HepG2 (cell line): ENCODE measurements at regions not wholly inside any gene's neighbourhood (a gene's known extent, or its start where the extent isn't known, plus 50 kb on each side); places are given as distances from the start of the nearest gene placed in this dataset.

ENCODE experiments used
- ATAC-seq: fragments of 200-7000 bp; cut with Tn5 transposase; 3 replicates; pipeline ENCODE4 v1.9.1; 2020; ENCODE audit warnings: mild to moderate bottlenecking, moderate library complexity
- BruUV-seq: library from RNA; stranded (reverse); fragments of 400-500 nt; replicated peaks from 2 replicates; lab custom pipeline; 2021; lab: Mats Ljungman, UMichigan
- CTCF ChIA-PET: fragments of 300-600 bp; formaldehyde crosslinking; extraction: SDS; loops from one replicate; lab custom pipeline; 2021; ENCODE audit warnings: low total read pairs, inconsistent platforms, low intra/inter-chr PET ratio; lab: Yijun Ruan, JAX
- POLR2A ChIA-PET: fragments of 350-600 bp; sonication (Branson Sonifier 250); formaldehyde crosslinking; loops from one replicate; lab custom pipeline; 2020; ENCODE audit warnings: antibody characterized with exemption, inconsistent platforms; lab: Yijun Ruan, JAX
- DNase-seq: peaks from one replicate; pipeline ENCODE4 v3.0.0-alpha.2; 2015; ENCODE audit warnings: low spot score
- FAIRE-seq: peaks from 3 replicates; lab custom pipeline; 2011; peaks lifted over from hg19 to GRCh38; lab: Jason Lieb, UNC
- H2AFZ ChIP-seq: one replicate; pipeline ENCODE4 v1.6.1; 2011; ENCODE audit warnings: low read length, inconsistent platforms
- H3K27ac ChIP-seq: fragments of 300-600 bp; 3 replicates; pipeline ENCODE4 v1.8.0; 2011; ENCODE audit warnings: mixed run types, mild to moderate bottlenecking, mixed read lengths, low read length, inconsistent platforms; ENCODE audit not compliant: insufficient read depth; ENCODE audit errors: extremely low read length
- H3K27me3 ChIP-seq, 2 experiments: fragments of 200-600 bp in 1 of 2; 2 replicates in 1 of 2; 3 replicates in 1 of 2; pipeline versions ENCODE4 v1.6.0 to v1.8.0; 2011; ENCODE audit warnings: low read length in 2 of 2, mild to moderate bottlenecking in 2 of 2, moderate library complexity in 2 of 2, inconsistent platforms in 1 of 2; ENCODE audit not compliant: insufficient read depth in 2 of 2, control insufficient read depth in 1 of 2
- H3K36me3 ChIP-seq, 2 experiments: fragments of 200-600 bp in 1 of 2; replicated peaks in 1 of 2; 2 replicates in 1 of 2; 3 replicates in 1 of 2; pipeline versions ENCODE4 v1.5.1 to v1.8.0; 2011; ENCODE audit warnings: low read length in 2 of 2, inconsistent platforms in 1 of 2; ENCODE audit not compliant: insufficient read depth in 2 of 2, control insufficient read depth in 1 of 2
- H3K4me1 ChIP-seq: 2 replicates; pipeline ENCODE4 v1.5.1; 2012; ENCODE audit warnings: low read length, inconsistent platforms; ENCODE audit not compliant: insufficient read depth
- H3K4me2 ChIP-seq: 2 replicates; pipeline ENCODE4 v1.6.0; 2011; ENCODE audit warnings: low read depth, low read length, inconsistent platforms
- H3K4me3 ChIP-seq, 3 experiments: fragments of 200-600 bp in 1 of 3; sonication (generic), shearing (Covaris generic) in 1 of 3; replicated peaks in 1 of 3; 2 replicates each; pipeline ENCODE4 v1.5.1; 2011 to 2016; ENCODE audit warnings: low read length in 3 of 3, inconsistent platforms in 2 of 3, low read depth in 2 of 3, mild to moderate bottlenecking in 2 of 3, control low read depth in 1 of 3, mixed read lengths in 1 of 3; ENCODE audit not compliant: insufficient read depth in 1 of 3
- H3K79me2 ChIP-seq: one replicate; pipeline ENCODE4 v1.6.1; 2011; ENCODE audit warnings: low read length, inconsistent platforms; ENCODE audit not compliant: insufficient read depth
- H3K9ac ChIP-seq: 2 replicates; pipeline ENCODE4 v1.6.0; 2011; ENCODE audit warnings: mild to moderate bottlenecking, low read depth, low read length, inconsistent platforms; ENCODE audit not compliant: insufficient read depth
- H3K9me3 ChIP-seq: 2 replicates; pipeline ENCODE4 v1.5.1; 2012; ENCODE audit warnings: mild to moderate bottlenecking, low read length
- H4K20me1 ChIP-seq: 2 replicates; pipeline ENCODE4 v1.6.0; 2011; ENCODE audit warnings: inconsistent platforms, mild to moderate bottlenecking, low read length, moderate library complexity; ENCODE audit not compliant: insufficient read depth
- ESRRA ChIP-seq: sonication (generic); formaldehyde crosslinking; IDR thresholded peaks from 2 replicates; pipeline ENCODE4 v1.5.1; 2020; ENCODE audit warnings: mild to moderate bottlenecking, low read depth, missing genetic modification reagents
- HNF4G ChIP-seq, 2 experiments: sonication (generic) in 1 of 2; formaldehyde crosslinking in 1 of 2; IDR thresholded peaks; 2 replicates each; pipeline versions ENCODE4 v1.4.0 to v1.6.1; 2011 to 2020; ENCODE audit warnings: borderline replicate concordance in 2 of 2, low read depth in 2 of 2, mild to moderate bottlenecking in 2 of 2, low read length in 1 of 2, missing genetic modification reagents in 1 of 2, moderate library complexity in 1 of 2
- IRF1 ChIP-seq: sonication (generic); formaldehyde crosslinking; IDR thresholded peaks from 2 replicates; pipeline ENCODE4 v1.4.0; 2020; ENCODE audit warnings: low read depth, mild to moderate bottlenecking, missing genetic modification reagents
- IRF9 ChIP-seq: sonication (generic); formaldehyde crosslinking; IDR thresholded peaks from 2 replicates; pipeline ENCODE4 v1.8.0; 2022; ENCODE audit warnings: missing genetic modification reagents, mild to moderate bottlenecking, borderline replicate concordance
- SNAPC2 ChIP-seq: sonication (generic); formaldehyde crosslinking; IDR thresholded peaks from 2 replicates; pipeline ENCODE4 v1.8.1; 2022; ENCODE audit warnings: mild to moderate bottlenecking, missing genetic modification reagents
- ZNF180 ChIP-seq: sonication (generic); formaldehyde crosslinking; IDR thresholded peaks from 2 replicates; pipeline ENCODE4 v1.4.0; 2020; ENCODE audit warnings: low read depth, missing genetic modification reagents, borderline replicate concordance
- ZZZ3 ChIP-seq: sonication (generic); formaldehyde crosslinking; IDR thresholded peaks from 2 replicates; pipeline ENCODE4 v1.4.0; 2020; ENCODE audit warnings: missing genetic modification reagents, mild to moderate bottlenecking, borderline replicate concordance
- WGBS: methylation state at CpG from one replicate; pipeline ENCODE4 v1.1.6; 2017; ENCODE audit warnings: low lambda C conversion rate; 5-methylcytosine and 5-hydroxymethylcytosine counted together
- in situ Hi-C: cut with HindIII; loops from 2 replicates; pipeline ENCODE4 v1.10.0; 2017; ENCODE audit warnings: low pct_unique_long_range_greater_than_20kb; ENCODE audit not compliant: extremely low pct_ligation_motif_present
- intact Hi-C: fragments of 100-400 bp; cut with micrococcal nuclease; formaldehyde crosslinking; loops from one replicate; pipeline ENCODE4 v1.10.0; 2022; ENCODE audit not compliant: unreplicated experiment
- TF ChIP-seq, protein P1 (sequence below): sonication (generic); formaldehyde crosslinking; IDR thresholded peaks from 2 replicates; pipeline ENCODE4 v1.9.0; 2021; ENCODE audit warnings: missing genetic modification reagents, borderline replicate concordance
- TF ChIP-seq, protein P2 (sequence below): sonication (generic); formaldehyde crosslinking; IDR thresholded peaks from 2 replicates; pipeline ENCODE4 v1.4.0; 2020; ENCODE audit warnings: missing genetic modification reagents, borderline replicate concordance

GRCh38 chr2:16028644-16029043, 88.3 kb downstream of the MYCN start:
- in situ Hi-C loops, result no loop called here
- CTCF ChIA-PET, result no interaction called here
- Histone ChIP-seq H3K36me3 (no peaks in the 10 kb centered on the region), H3K9me3 (no peaks in the 10 kb centered on the region), H3K4me3 (no peak overlapping the region), H3K4me1 (peaks cover 20% of the 10 kb centered on the region), H3K9ac (no peak overlapping the region), H4K20me1 (no peaks in the 10 kb centered on the region), H3K4me2 (no peak overlapping the region), H3K79me2 (no peaks in the 10 kb centered on the region), H3K27ac (no peak overlapping the region), H3K27me3 (peaks cover 2 to 27% of the 10 kb centered on the region in 2 experiments; a peak in 3 of 5 replicates), H2AFZ (no peak overlapping the region)
- WGBS, result 66% methylated on average over 8 of the region's 8 CpGs
- POLR2A ChIA-PET, result no interaction called here
- TF ChIP-seq IRF1 (no peak), ZNF180 (no peak), IRF9 (CRISPR knock-in tag) (no peak), ZZZ3 (no peak), SNAPC2 (CRISPR knock-in tag) (no peak), ESRRA (CRISPR knock-in tag) (no peak), HNF4G (IDR thresholded peaks at IDR 0.05; ENCODE audit: borderline replicate concordance, low read depth, low read length) (no peak), HNF4G (CRISPR knock-in tag; IDR thresholded peaks at IDR 0.05; ENCODE audit: borderline replicate concordance, low read depth) (no peak)
- TF ChIP-seq, protein P1, sequence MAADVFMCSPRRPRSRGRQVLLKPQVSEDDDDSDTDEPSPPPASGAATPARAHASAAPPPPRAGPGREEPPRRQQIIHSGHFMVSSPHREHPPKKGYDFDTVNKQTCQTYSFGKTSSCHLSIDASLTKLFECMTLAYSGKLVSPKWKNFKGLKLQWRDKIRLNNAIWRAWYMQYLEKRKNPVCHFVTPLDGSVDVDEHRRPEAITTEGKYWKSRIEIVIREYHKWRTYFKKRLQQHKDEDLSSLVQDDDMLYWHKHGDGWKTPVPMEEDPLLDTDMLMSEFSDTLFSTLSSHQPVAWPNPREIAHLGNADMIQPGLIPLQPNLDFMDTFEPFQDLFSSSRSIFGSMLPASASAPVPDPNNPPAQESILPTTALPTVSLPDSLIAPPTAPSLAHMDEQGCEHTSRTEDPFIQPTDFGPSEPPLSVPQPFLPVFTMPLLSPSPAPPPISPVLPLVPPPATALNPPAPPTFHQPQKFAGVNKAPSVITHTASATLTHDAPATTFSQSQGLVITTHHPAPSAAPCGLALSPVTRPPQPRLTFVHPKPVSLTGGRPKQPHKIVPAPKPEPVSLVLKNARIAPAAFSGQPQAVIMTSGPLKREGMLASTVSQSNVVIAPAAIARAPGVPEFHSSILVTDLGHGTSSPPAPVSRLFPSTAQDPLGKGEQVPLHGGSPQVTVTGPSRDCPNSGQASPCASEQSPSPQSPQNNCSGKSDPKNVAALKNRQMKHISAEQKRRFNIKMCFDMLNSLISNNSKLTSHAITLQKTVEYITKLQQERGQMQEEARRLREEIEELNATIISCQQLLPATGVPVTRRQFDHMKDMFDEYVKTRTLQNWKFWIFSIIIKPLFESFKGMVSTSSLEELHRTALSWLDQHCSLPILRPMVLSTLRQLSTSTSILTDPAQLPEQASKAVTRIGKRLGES (CRISPR knock-in tag), result no peak
- TF ChIP-seq, protein P2, sequence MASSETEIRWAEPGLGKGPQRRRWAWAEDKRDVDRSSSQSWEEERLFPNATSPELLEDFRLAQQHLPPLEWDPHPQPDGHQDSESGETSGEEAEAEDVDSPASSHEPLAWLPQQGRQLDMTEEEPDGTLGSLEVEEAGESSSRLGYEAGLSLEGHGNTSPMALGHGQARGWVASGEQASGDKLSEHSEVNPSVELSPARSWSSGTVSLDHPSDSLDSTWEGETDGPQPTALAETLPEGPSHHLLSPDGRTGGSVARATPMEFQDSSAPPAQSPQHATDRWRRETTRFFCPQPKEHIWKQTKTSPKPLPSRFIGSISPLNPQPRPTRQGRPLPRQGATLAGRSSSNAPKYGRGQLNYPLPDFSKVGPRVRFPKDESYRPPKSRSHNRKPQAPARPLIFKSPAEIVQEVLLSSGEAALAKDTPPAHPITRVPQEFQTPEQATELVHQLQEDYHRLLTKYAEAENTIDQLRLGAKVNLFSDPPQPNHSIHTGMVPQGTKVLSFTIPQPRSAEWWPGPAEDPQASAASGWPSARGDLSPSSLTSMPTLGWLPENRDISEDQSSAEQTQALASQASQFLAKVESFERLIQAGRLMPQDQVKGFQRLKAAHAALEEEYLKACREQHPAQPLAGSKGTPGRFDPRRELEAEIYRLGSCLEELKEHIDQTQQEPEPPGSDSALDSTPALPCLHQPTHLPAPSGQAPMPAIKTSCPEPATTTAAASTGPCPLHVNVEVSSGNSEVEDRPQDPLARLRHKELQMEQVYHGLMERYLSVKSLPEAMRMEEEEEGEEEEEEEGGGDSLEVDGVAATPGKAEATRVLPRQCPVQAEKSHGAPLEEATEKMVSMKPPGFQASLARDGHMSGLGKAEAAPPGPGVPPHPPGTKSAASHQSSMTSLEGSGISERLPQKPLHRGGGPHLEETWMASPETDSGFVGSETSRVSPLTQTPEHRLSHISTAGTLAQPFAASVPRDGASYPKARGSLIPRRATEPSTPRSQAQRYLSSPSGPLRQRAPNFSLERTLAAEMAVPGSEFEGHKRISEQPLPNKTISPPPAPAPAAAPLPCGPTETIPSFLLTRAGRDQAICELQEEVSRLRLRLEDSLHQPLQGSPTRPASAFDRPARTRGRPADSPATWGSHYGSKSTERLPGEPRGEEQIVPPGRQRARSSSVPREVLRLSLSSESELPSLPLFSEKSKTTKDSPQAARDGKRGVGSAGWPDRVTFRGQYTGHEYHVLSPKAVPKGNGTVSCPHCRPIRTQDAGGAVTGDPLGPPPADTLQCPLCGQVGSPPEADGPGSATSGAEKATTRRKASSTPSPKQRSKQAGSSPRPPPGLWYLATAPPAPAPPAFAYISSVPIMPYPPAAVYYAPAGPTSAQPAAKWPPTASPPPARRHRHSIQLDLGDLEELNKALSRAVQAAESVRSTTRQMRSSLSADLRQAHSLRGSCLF, result no peak
- FAIRE-seq (no peak), DNase-seq (no peak), ATAC-seq (no peak)
- no TSS peak for BruUV-seq
- intact Hi-C loops, result no loop called here
